ENCODE measurements at regions not wholly inside any gene's neighbourhood (a gene's known extent, or its start where the extent isn't known, plus 50 kb on each side); places are given as distances from the start of the nearest gene placed in this dataset.

GRCh38 chrX:40373641-40374040, 207.1 kb upstream of the ATP6AP2 start:
- TF ChIP-seq, protein P1, sequence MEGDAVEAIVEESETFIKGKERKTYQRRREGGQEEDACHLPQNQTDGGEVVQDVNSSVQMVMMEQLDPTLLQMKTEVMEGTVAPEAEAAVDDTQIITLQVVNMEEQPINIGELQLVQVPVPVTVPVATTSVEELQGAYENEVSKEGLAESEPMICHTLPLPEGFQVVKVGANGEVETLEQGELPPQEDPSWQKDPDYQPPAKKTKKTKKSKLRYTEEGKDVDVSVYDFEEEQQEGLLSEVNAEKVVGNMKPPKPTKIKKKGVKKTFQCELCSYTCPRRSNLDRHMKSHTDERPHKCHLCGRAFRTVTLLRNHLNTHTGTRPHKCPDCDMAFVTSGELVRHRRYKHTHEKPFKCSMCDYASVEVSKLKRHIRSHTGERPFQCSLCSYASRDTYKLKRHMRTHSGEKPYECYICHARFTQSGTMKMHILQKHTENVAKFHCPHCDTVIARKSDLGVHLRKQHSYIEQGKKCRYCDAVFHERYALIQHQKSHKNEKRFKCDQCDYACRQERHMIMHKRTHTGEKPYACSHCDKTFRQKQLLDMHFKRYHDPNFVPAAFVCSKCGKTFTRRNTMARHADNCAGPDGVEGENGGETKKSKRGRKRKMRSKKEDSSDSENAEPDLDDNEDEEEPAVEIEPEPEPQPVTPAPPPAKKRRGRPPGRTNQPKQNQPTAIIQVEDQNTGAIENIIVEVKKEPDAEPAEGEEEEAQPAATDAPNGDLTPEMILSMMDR (IDR thresholded peaks at IDR 0.05 in 4 of 5, conservative IDR thresholded peaks at IDR 0.05 in 1 of 5) = no peak
- no peak for TF ChIP-seq POLR2A (IDR thresholded peaks at IDR 0.05)
